GM23248 (cell line): ENCODE measurements at regions not wholly inside any gene's neighbourhood (a gene's known extent, or its start where the extent isn't known, plus 50 kb on each side); places are given as distances from the start of the nearest gene placed in this dataset.
"Not testable (repeated sequence)": the region's sequence is repeated elsewhere in the genome, so short reads cannot be mapped to it uniquely, and the experiment has no call there.

Experiments used
- EZH2 ChIP-seq: fragments of 200-600 bp; sonication (generic); IDR thresholded peaks from 2 replicates; pipeline ENCODE4 v1.6.1; 2018; ENCODE audit warnings: antibody characterized with exemption, mild to moderate bottlenecking; ENCODE audit not compliant: insufficient read depth, poor library complexity, severe bottlenecking
- EZH2phosphoT487 ChIP-seq: fragments of 200-600 bp; sonication (generic); IDR thresholded peaks from 2 replicates; pipeline ENCODE4 v1.6.1; 2018; ENCODE audit warnings: antibody characterized with exemption, moderate library complexity, mild to moderate bottlenecking, low read depth; ENCODE audit not compliant: insufficient read depth

DNA sequence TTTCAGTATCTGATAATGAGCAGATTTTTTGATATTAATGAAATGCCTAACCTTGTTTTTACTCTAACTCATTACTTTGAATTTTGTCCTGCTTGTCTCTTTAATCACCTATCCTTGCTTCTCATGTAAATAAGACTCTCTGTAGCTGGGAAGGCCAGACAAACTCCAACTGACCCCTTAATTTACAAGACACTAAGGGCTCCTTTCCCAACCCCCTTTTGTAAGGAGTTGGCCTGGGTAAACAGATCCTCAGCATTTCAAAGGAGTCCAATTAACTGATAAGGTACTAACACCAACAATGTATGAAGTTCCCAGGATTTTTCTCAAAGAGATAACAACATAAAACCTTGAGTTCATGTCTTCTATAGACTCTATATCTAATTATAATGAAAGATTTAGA, 919.3 kb upstream of the AMELY start:
- TF ChIP-seq EZH2, EZH2phosphoT487: not testable (repeated sequence)
